Neural cell (in vitro differentiated cells): ENCODE measurements at regions not wholly inside any gene's neighbourhood (a gene's known extent, or its start where the extent isn't known, plus 50 kb on each side); places are given as distances from the start of the nearest gene placed in this dataset.

ENCODE experiments used
- H2AFZ ChIP-seq: fragments of 200-600, 300-800 bp; sonication (generic), shearing (Covaris generic); 2 replicates; pipeline ENCODE4 v1.6.0; 2014; ENCODE audit warnings: low read depth, mild to moderate bottlenecking, antibody characterized with exemption, low read length, moderate library complexity
- H3F3A ChIP-seq: fragments of 200-600 bp; shearing (Covaris generic); 2 replicates; pipeline ENCODE4 v1.6.1; 2016; ENCODE audit warnings: mild to moderate bottlenecking, moderate library complexity, mixed read lengths, antibody characterized with exemption, low read length; ENCODE audit not compliant: insufficient read depth, poor library complexity, severe bottlenecking
- H3K27ac ChIP-seq: fragments of 200-600, 300-800 bp; sonication (generic), shearing (Covaris generic); 2 replicates; pipeline ENCODE4 v1.5.1; 2014; ENCODE audit warnings: mild to moderate bottlenecking, low read length, moderate library complexity
- H3K27me3 ChIP-seq: fragments of 300-800, 200-600 bp; sonication (generic), shearing (Covaris generic); 2 replicates; pipeline ENCODE4 v1.6.0; 2014; ENCODE audit warnings: mild to moderate bottlenecking, low read depth, low read length, moderate library complexity; ENCODE audit not compliant: insufficient read depth
- H3K36me3 ChIP-seq: fragments of 300-800, 200-600 bp; sonication (generic), shearing (Covaris generic); 2 replicates; pipeline ENCODE4 v1.5.1; 2014; ENCODE audit warnings: mild to moderate bottlenecking, antibody characterized with exemption, low read length, moderate library complexity; ENCODE audit not compliant: insufficient read depth
- H3K4me2 ChIP-seq: fragments of 300-800, 200-600 bp; sonication (generic), shearing (Covaris generic); 2 replicates; pipeline ENCODE4 v1.6.0; 2014; ENCODE audit warnings: mild to moderate bottlenecking, low read length
- H3K4me3 ChIP-seq: fragments of 300-800, 200-600 bp; sonication (generic), shearing (Covaris generic); 2 replicates; pipeline ENCODE4 v1.5.1; 2014; ENCODE audit warnings: mild to moderate bottlenecking, low read length, moderate library complexity
- H3K79me2 ChIP-seq: fragments of 200-600 bp; shearing (Covaris generic); replicated peaks from 2 replicates; pipeline ENCODE4 v1.6.0; 2014; ENCODE audit warnings: mild to moderate bottlenecking, low read length, moderate library complexity; ENCODE audit not compliant: insufficient read depth
- H3K9ac ChIP-seq: fragments of 300-800, 200-600 bp; sonication (generic), shearing (Covaris generic); 2 replicates; pipeline ENCODE4 v1.6.1; 2016; ENCODE audit warnings: mild to moderate bottlenecking, low read length, mixed read lengths
- H3K9me2 ChIP-seq: fragments of 200-600 bp; shearing (Covaris generic); 2 replicates; pipeline ENCODE4 v1.6.1; 2016; ENCODE audit warnings: mild to moderate bottlenecking, low read length, mixed read lengths; ENCODE audit not compliant: insufficient read depth
- H3K9me3 ChIP-seq: fragments of 200-600, 300-800 bp; sonication (generic), shearing (Covaris generic); 2 replicates; pipeline ENCODE4 v1.6.1; 2016; ENCODE audit warnings: mild to moderate bottlenecking, mixed run types, low read length, moderate library complexity, mixed read lengths
- H4K20me1 ChIP-seq: fragments of 200-600 bp; shearing (Covaris generic); 2 replicates; pipeline ENCODE4 v1.6.1; 2016; ENCODE audit warnings: mild to moderate bottlenecking, mixed run types; ENCODE audit not compliant: insufficient read depth
- EP300 ChIP-seq: fragments of 450-650 bp; conservative IDR thresholded peaks from 2 replicates; pipeline ENCODE4 v1.6.1; 2014; ENCODE audit warnings: antibody characterized with exemption, mild to moderate bottlenecking, moderate library complexity; ENCODE audit not compliant: poor library complexity, severe bottlenecking
- EZH2 ChIP-seq: fragments of 200-600, 300-800 bp; shearing (Covaris generic), sonication (generic); IDR thresholded peaks from 2 replicates; pipeline ENCODE4 v1.6.1; 2014; ENCODE audit warnings: antibody characterized with exemption, low read length, borderline replicate concordance, mild to moderate bottlenecking; ENCODE audit not compliant: insufficient read depth, poor library complexity, severe bottlenecking
- MXI1 ChIP-seq: fragments of 450-650 bp; conservative IDR thresholded peaks from 2 replicates; pipeline ENCODE4 v1.6.1; 2014; ENCODE audit warnings: antibody characterized with exemption, mild to moderate bottlenecking; ENCODE audit not compliant: poor library complexity, severe bottlenecking
- POLR2AphosphoS5 ChIP-seq: IDR thresholded peaks from 2 replicates; pipeline ENCODE4 v1.6.1; 2012
- RAD21 ChIP-seq: fragments of 450-650 bp; conservative IDR thresholded peaks from 2 replicates; pipeline ENCODE4 v1.6.1; 2014; ENCODE audit warnings: antibody characterized with exemption, mild to moderate bottlenecking, moderate library complexity
- SMC3 ChIP-seq: fragments of 450-650 bp; conservative IDR thresholded peaks from 2 replicates; pipeline ENCODE4 v1.6.1; 2014; ENCODE audit warnings: antibody characterized with exemption, mild to moderate bottlenecking, moderate library complexity; ENCODE audit not compliant: poor library complexity
- TAF1 ChIP-seq: IDR thresholded peaks from 2 replicates; pipeline ENCODE4 v1.6.1; 2012; ENCODE audit warnings: low read depth
- TF ChIP-seq, protein P1 (sequence below): fragments of 450-650 bp; IDR thresholded peaks from 2 replicates; pipeline ENCODE4 v1.5.1; 2014; ENCODE audit warnings: antibody characterized with exemption, mild to moderate bottlenecking, moderate library complexity; ENCODE audit not compliant: poor library complexity, severe bottlenecking
- TF ChIP-seq, protein P2 (sequence below): IDR thresholded peaks from 2 replicates; pipeline ENCODE4 v1.6.1; 2012; ENCODE audit warnings: borderline replicate concordance

GRCh38 chr3:67866571-67866970, 212.2 kb upstream of the SUCLG2 start:
- no peaks in the 10 kb centered on the region for H3K36me3 ChIP-seq
- H4K20me1 ChIP-seq = no peaks in the 10 kb centered on the region

DNA sequence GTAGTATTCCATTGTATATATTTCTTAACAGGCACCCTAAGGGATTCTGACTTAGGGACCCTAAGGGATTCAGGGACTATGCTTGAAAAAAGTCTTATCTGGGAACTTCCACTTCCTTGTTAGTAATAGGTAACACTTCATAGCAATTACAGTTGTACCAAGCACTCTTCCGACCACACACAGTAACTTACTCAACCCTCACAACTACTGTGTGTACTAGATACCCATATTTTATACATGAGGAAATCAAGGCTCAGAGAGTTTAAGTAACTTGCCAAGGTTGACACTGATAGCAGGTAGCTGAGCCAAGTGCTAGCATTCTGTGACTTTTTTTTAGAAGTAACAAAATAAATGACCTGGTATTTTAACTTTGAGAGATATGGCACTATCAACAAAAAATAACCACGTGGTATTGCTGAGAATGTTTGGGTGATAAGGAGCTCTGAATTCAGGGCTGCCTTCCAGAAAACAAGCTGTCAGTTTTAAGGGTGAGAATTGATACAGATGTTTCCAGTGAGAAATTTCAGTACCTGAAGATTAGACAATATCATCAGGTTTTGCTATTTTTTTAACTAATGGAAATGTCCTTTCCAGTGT, 210.3 kb upstream of the SUCLG2 start:
- no peak overlapping the region for H3K4me3 ChIP-seq
- no peaks in the 10 kb centered on the region for H3K79me2 ChIP-seq
- no peak overlapping the region for H3K27ac ChIP-seq
- no peaks in the 10 kb centered on the region for H3F3A ChIP-seq
- H3K9me2 ChIP-seq = no peaks in the 10 kb centered on the region
- no peaks in the 10 kb centered on the region for H4K20me1 ChIP-seq
- H2AFZ ChIP-seq = no peak overlapping the region
- H3K9ac ChIP-seq = no peak overlapping the region
- H3K4me2 ChIP-seq = no peak overlapping the region
- no peaks in the 10 kb centered on the region for H3K9me3 ChIP-seq
- H3K36me3 ChIP-seq = no peaks in the 10 kb centered on the region
- TF ChIP-seq MXI1 (no peak), POLR2AphosphoS5 (no peak), RAD21 (no peak), EZH2 (no peak), TAF1 (no peak)
- TF ChIP-seq, protein P1, sequence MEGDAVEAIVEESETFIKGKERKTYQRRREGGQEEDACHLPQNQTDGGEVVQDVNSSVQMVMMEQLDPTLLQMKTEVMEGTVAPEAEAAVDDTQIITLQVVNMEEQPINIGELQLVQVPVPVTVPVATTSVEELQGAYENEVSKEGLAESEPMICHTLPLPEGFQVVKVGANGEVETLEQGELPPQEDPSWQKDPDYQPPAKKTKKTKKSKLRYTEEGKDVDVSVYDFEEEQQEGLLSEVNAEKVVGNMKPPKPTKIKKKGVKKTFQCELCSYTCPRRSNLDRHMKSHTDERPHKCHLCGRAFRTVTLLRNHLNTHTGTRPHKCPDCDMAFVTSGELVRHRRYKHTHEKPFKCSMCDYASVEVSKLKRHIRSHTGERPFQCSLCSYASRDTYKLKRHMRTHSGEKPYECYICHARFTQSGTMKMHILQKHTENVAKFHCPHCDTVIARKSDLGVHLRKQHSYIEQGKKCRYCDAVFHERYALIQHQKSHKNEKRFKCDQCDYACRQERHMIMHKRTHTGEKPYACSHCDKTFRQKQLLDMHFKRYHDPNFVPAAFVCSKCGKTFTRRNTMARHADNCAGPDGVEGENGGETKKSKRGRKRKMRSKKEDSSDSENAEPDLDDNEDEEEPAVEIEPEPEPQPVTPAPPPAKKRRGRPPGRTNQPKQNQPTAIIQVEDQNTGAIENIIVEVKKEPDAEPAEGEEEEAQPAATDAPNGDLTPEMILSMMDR = no peak
- TF ChIP-seq, protein P2, sequence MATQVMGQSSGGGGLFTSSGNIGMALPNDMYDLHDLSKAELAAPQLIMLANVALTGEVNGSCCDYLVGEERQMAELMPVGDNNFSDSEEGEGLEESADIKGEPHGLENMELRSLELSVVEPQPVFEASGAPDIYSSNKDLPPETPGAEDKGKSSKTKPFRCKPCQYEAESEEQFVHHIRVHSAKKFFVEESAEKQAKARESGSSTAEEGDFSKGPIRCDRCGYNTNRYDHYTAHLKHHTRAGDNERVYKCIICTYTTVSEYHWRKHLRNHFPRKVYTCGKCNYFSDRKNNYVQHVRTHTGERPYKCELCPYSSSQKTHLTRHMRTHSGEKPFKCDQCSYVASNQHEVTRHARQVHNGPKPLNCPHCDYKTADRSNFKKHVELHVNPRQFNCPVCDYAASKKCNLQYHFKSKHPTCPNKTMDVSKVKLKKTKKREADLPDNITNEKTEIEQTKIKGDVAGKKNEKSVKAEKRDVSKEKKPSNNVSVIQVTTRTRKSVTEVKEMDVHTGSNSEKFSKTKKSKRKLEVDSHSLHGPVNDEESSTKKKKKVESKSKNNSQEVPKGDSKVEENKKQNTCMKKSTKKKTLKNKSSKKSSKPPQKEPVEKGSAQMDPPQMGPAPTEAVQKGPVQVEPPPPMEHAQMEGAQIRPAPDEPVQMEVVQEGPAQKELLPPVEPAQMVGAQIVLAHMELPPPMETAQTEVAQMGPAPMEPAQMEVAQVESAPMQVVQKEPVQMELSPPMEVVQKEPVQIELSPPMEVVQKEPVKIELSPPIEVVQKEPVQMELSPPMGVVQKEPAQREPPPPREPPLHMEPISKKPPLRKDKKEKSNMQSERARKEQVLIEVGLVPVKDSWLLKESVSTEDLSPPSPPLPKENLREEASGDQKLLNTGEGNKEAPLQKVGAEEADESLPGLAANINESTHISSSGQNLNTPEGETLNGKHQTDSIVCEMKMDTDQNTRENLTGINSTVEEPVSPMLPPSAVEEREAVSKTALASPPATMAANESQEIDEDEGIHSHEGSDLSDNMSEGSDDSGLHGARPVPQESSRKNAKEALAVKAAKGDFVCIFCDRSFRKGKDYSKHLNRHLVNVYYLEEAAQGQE = no peak
- H3K27me3 ChIP-seq = no peaks in the 10 kb centered on the region

More at GRCh38 chr3:67866571-67866970, 212.2 kb upstream of the SUCLG2 start:
- H3K4me3 ChIP-seq = no peak overlapping the region
- no peaks in the 10 kb centered on the region for H3K9me2 ChIP-seq
- TF ChIP-seq SMC3 (no peak), EP300 (no peak), POLR2AphosphoS5 (no peak), EZH2 (no peak), MXI1 (no peak), TAF1 (no peak), RAD21 (no peak)
- TF ChIP-seq, protein P2 = no peak
- TF ChIP-seq, protein P1 = no peak
- H3K79me2 ChIP-seq = no peaks in the 10 kb centered on the region
- no peak overlapping the region for H2AFZ ChIP-seq
- no peaks in the 10 kb centered on the region for H3K27me3 ChIP-seq
- no peak overlapping the region for H3K4me2 ChIP-seq
- H3F3A ChIP-seq = no peaks in the 10 kb centered on the region
- no peak overlapping the region for H3K27ac ChIP-seq
- H3K9ac ChIP-seq = no peak overlapping the region
- no peaks in the 10 kb centered on the region for H3K9me3 ChIP-seq
